ENCODE measurements at regions not wholly inside any gene's neighbourhood (a gene's known extent, or its start where the extent isn't known, plus 50 kb on each side); places are given as distances from the start of the nearest gene placed in this dataset.

GRCh38 chr6:40832691-40833090, 206.3 kb downstream of the UNC5CL start (continued):
- TF ChIP-seq, protein P1, sequence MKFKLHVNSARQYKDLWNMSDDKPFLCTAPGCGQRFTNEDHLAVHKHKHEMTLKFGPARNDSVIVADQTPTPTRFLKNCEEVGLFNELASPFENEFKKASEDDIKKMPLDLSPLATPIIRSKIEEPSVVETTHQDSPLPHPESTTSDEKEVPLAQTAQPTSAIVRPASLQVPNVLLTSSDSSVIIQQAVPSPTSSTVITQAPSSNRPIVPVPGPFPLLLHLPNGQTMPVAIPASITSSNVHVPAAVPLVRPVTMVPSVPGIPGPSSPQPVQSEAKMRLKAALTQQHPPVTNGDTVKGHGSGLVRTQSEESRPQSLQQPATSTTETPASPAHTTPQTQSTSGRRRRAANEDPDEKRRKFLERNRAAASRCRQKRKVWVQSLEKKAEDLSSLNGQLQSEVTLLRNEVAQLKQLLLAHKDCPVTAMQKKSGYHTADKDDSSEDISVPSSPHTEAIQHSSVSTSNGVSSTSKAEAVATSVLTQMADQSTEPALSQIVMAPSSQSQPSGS (CRISPR knock-in tag; IDR thresholded peaks at IDR 0.05; ENCODE audit: borderline replicate concordance, low read depth), result no peak

- Mint-ChIP-seq H3K4me1 (peaks cover 12% of the 10 kb centered on the region), H3K27me3 (ENCODE audit: low read depth) (peaks cover 1% of the 10 kb centered on the region; the same call in 1 of the 2 replicates), H3K27ac (no peak overlapping the region), H3K9me3 (no peaks in the 10 kb centered on the region), H3K36me3 (no peaks in the 10 kb centered on the region), H3K4me3 (no peak overlapping the region)
- no peak for ATAC-seq
- ChIA-PET CTCF (interaction anchor here (0.8 to 1.4 kb wide), 2 partner anchors 196 to 244 kb away, joined by 5 read pairs; partner anchors contain the start of gene LRFN2), POLR2A (no interaction called here)
- no peak for DNase-seq (ENCODE audit: low spot score)
- TF ChIP-seq ESRRA (CRISPR knock-in tag; IDR thresholded peaks at IDR 0.05; ENCODE audit: borderline replicate concordance) (no peak), TEAD1 (CRISPR knock-in tag; IDR thresholded peaks at IDR 0.05) (no peak), PRRX2 (CRISPR knock-in tag; IDR thresholded peaks at IDR 0.05) (no peak), ZNF263 (CRISPR knock-in tag; IDR thresholded peaks at IDR 0.05; ENCODE audit: low read depth) (no peak), CBFB (CRISPR knock-in tag; IDR thresholded peaks at IDR 0.05; ENCODE audit: low read depth) (no peak), FOXK1 (CRISPR knock-in tag; IDR thresholded peaks at IDR 0.05) (no peak), FOXJ3 (CRISPR knock-in tag; IDR thresholded peaks at IDR 0.05; ENCODE audit: borderline replicate concordance) (no peak), MLX (CRISPR knock-in tag; IDR thresholded peaks at IDR 0.05) (no peak), ZNF671 (CRISPR knock-in tag; IDR thresholded peaks at IDR 0.05) (no peak), ZNF219 (CRISPR knock-in tag; IDR thresholded peaks at IDR 0.05; ENCODE audit: borderline replicate concordance) (no peak), ZNF138 (CRISPR knock-in tag; conservative IDR thresholded peaks at IDR 0.05) (no peak)
These were observed 207.6 kb downstream of the UNC5CL start for GRCh38 chr6:40831381-40831780.

DNA sequence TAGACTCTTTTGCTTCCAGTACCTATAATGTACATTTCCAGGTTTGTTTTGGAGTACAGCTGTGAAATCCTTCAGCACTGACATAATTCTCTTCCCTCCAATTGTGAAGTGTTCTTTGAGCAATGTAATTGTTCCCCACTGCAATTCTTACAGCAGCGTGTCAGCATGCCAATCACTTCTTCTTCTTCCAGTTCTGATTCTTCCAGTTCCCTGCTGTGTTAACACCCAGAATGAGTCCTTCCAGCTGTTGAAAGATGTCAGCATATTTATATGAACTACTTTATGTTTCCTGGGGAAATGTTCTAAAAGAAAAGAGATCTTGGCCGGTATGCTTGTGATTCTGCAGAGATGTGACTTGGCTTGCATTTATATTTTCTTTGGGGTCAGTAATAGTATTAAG, 213.9 kb downstream of the UNC5CL start:
- TF ChIP-seq GTF2I (CRISPR knock-in tag; conservative IDR thresholded peaks at IDR 0.05) (no peak), CREB1 (CRISPR knock-in tag; IDR thresholded peaks at IDR 0.05) (no peak), SMAD3 (CRISPR knock-in tag; IDR thresholded peaks at IDR 0.05; ENCODE audit: borderline replicate concordance) (no peak), JUN (CRISPR knock-in tag; IDR thresholded peaks at IDR 0.05) (no peak), SOX15 (CRISPR knock-in tag; IDR thresholded peaks at IDR 0.05) (no peak), NR3C1 (CRISPR knock-in tag; conservative IDR thresholded peaks at IDR 0.05; ENCODE audit: low read depth) (no peak), MLX (CRISPR knock-in tag; IDR thresholded peaks at IDR 0.05) (no peak), ZBTB43 (CRISPR knock-in tag; IDR thresholded peaks at IDR 0.05) (no peak), NFATC4 (CRISPR knock-in tag; IDR thresholded peaks at IDR 0.05) (no peak), PRRX2 (CRISPR knock-in tag; IDR thresholded peaks at IDR 0.05) (no peak), ZNF425 (CRISPR knock-in tag; conservative IDR thresholded peaks at IDR 0.05) (no peak)
- TF ChIP-seq, protein P2, sequence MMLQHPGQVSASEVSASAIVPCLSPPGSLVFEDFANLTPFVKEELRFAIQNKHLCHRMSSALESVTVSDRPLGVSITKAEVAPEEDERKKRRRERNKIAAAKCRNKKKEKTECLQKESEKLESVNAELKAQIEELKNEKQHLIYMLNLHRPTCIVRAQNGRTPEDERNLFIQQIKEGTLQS (CRISPR knock-in tag; conservative IDR thresholded peaks at IDR 0.05), result no peak
- TF ChIP-seq, protein P1 (CRISPR knock-in tag; IDR thresholded peaks at IDR 0.05; ENCODE audit: borderline replicate concordance, low read depth), result no peak
- DNase-seq (ENCODE audit: low spot score) (no peak), ATAC-seq (no peak)
- Mint-ChIP-seq H3K9me3 (peaks cover 3% of the 10 kb centered on the region; the same call in 1 of the 2 replicates), H3K4me3 (no peak overlapping the region), H3K27ac (no peak overlapping the region), H3K4me1 (no peaks in the 10 kb centered on the region), H3K36me3 (no peaks in the 10 kb centered on the region), H3K27me3 (ENCODE audit: low read depth) (no peaks in the 10 kb centered on the region; the same call in 1 of the 2 replicates)
- POLR2A ChIA-PET, result no interaction called here
- CTCF ChIA-PET, result interaction anchor here (1.2 kb wide), 1 partner anchor 18 kb away, joined by 3 read pairs; no protein-coding TSS in a partner anchor
